Panc1 (cell line): ENCODE measurements at regions not wholly inside any gene's neighbourhood (a gene's known extent, or its start where the extent isn't known, plus 50 kb on each side); places are given as distances from the start of the nearest gene placed in this dataset.

Experiments
- ATAC-seq: fragments of 200-7000 bp; cut with Tn5 transposase; 2 replicates; pipeline ENCODE4 v1.9.1; 2020; ENCODE audit warnings: mild to moderate bottlenecking, moderate library complexity
- BruUV-seq: library from RNA; stranded (reverse); fragments of 400-500 nt; replicated peaks from 2 replicates; lab custom pipeline; 2021; lab: Mats Ljungman, UMichigan
- CTCF ChIA-PET: fragments of 300-600 bp; sonication (Branson Sonifier 250); formaldehyde crosslinking; loops from one replicate; lab custom pipeline; 2022; ENCODE audit warnings: antibody characterized with exemption; lab: Charles Lee
- POLR2A ChIA-PET: fragments of 300-600 bp; sonication (Branson Sonifier 250); formaldehyde crosslinking; loops from one replicate; lab custom pipeline; 2022; ENCODE audit warnings: antibody characterized with exemption; lab: Charles Lee
- DNase-seq: peaks from one replicate; pipeline ENCODE4 v3.0.0-alpha.2; 2010; ENCODE audit warnings: low read depth, low spot score
- H3K27ac ChIP-seq: 2 replicates; pipeline ENCODE4 v1.5.1; 2011; ENCODE audit warnings: mild to moderate bottlenecking, low read length, inconsistent platforms
- H3K27me3 ChIP-seq: fragments of 200-500 bp; sonication (Bioruptor generic); 2 replicates; pipeline ENCODE4 v1.6.0; 2014; ENCODE audit warnings: low read length, inconsistent platforms; ENCODE audit not compliant: control insufficient read depth, insufficient read depth
- H3K36me3 ChIP-seq: fragments of 200-500 bp; sonication (Bioruptor generic); 2 replicates; pipeline ENCODE4 v1.5.1; 2014; ENCODE audit warnings: inconsistent platforms, mild to moderate bottlenecking, low read length, moderate library complexity; ENCODE audit not compliant: control insufficient read depth, insufficient read depth
- H3K4me1 ChIP-seq: 2 replicates; pipeline ENCODE4 v1.5.1; 2011; ENCODE audit warnings: inconsistent platforms, mild to moderate bottlenecking, low read length, moderate library complexity; ENCODE audit not compliant: control insufficient read depth, insufficient read depth
- H3K4me3 ChIP-seq, 2 experiments: 2 replicates each; pipeline ENCODE4 v1.5.1; 2011 to 2012; ENCODE audit warnings: low read depth in 2 of 2, low read length in 2 of 2, mild to moderate bottlenecking in 2 of 2, inconsistent platforms in 1 of 2, moderate library complexity in 1 of 2
- H3K9me3 ChIP-seq: fragments of 200-500 bp; sonication (Bioruptor generic); 2 replicates; pipeline ENCODE4 v1.5.1; 2014; ENCODE audit warnings: low read depth, mild to moderate bottlenecking, inconsistent platforms, low read length, moderate library complexity; ENCODE audit not compliant: control insufficient read depth, insufficient read depth
- POLR2AphosphoS5 ChIP-seq: IDR thresholded peaks from 2 replicates; pipeline ENCODE4 v1.6.1; 2012; ENCODE audit warnings: mild to moderate bottlenecking, low read depth, low read length, moderate library complexity
- SIN3A ChIP-seq: IDR thresholded peaks from 2 replicates; pipeline ENCODE4 v1.6.1; 2012; ENCODE audit warnings: low read depth, mild to moderate bottlenecking, low read length, moderate library complexity, borderline replicate concordance; ENCODE audit not compliant: insufficient read depth
- TCF7L2 ChIP-seq: IDR thresholded peaks from 2 replicates; pipeline ENCODE4 v1.6.1; 2011; ENCODE audit warnings: mild to moderate bottlenecking, low read depth, low read length, inconsistent platforms
- in situ Hi-C: cut with HindIII; loops from 2 replicates; pipeline ENCODE4 v1.10.0; 2016; ENCODE audit warnings: low sequenced_read_pairs, low pct_unique_long_range_greater_than_20kb
- intact Hi-C: fragments of 100-400 bp; cut with micrococcal nuclease; formaldehyde crosslinking; loops from one replicate; pipeline ENCODE4 v1.10.0; 2022; ENCODE audit not compliant: unreplicated experiment
- TF ChIP-seq, protein P1 (sequence below), 2 experiments: IDR thresholded peaks; 2 replicates each; pipeline ENCODE4 v1.6.1; 2011 to 2012; ENCODE audit warnings: low read depth in 2 of 2, control low read depth in 1 of 2, low read length in 1 of 2, mild to moderate bottlenecking in 1 of 2, moderate library complexity in 1 of 2; ENCODE audit not compliant: insufficient read depth in 1 of 2
- TF ChIP-seq, protein P2 (sequence below): fragments of 450-650 bp; IDR thresholded peaks from 2 replicates; pipeline ENCODE4 v1.5.1; 2017; ENCODE audit warnings: mild to moderate bottlenecking

DNA sequence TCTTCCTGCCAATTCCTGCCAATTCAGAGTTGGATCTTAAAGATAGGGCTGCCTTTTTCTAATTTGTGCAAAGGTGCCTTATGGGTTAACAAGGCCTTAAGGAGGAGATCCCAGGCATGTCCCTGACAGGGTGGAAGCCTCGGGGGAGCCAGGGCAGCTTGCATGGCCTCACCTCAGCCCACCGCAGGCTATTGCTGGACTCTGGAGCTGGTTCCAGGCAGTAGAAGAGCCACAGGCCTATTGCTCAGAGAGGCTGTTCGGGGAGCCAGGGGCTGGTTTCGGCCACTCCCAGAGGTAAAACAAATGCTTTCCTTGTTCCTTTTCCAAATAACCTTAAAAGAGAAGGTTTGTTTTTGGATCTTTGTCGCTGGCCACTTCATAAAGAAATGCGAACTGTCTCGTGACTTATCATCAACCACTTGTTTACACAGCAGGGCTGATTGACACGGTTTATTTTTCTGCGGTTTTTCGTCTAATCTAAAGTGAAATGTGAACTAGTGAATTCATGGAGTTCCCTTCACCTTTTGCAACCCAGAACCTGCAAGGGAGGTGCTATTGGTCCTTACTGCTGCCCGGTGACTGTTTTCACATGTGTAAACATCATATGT is 108.6 kb downstream of the APOB start:
- Histone ChIP-seq H3K4me1 (no peaks in the 10 kb centered on the region), H3K27me3 (peaks cover 2% of the 10 kb centered on the region; the same call in 1 of the 2 replicates), H3K36me3 (no peaks in the 10 kb centered on the region), H3K4me3 (no peak overlapping the region), H3K27ac (no peak overlapping the region), H3K9me3 (no peaks in the 10 kb centered on the region)
- CTCF ChIA-PET = no interaction called here
- intact Hi-C loops (no loop called here), in situ Hi-C loops (no loop called here)
- POLR2A ChIA-PET = no interaction called here
- no TSS peak for BruUV-seq
- TF ChIP-seq, protein P1, sequence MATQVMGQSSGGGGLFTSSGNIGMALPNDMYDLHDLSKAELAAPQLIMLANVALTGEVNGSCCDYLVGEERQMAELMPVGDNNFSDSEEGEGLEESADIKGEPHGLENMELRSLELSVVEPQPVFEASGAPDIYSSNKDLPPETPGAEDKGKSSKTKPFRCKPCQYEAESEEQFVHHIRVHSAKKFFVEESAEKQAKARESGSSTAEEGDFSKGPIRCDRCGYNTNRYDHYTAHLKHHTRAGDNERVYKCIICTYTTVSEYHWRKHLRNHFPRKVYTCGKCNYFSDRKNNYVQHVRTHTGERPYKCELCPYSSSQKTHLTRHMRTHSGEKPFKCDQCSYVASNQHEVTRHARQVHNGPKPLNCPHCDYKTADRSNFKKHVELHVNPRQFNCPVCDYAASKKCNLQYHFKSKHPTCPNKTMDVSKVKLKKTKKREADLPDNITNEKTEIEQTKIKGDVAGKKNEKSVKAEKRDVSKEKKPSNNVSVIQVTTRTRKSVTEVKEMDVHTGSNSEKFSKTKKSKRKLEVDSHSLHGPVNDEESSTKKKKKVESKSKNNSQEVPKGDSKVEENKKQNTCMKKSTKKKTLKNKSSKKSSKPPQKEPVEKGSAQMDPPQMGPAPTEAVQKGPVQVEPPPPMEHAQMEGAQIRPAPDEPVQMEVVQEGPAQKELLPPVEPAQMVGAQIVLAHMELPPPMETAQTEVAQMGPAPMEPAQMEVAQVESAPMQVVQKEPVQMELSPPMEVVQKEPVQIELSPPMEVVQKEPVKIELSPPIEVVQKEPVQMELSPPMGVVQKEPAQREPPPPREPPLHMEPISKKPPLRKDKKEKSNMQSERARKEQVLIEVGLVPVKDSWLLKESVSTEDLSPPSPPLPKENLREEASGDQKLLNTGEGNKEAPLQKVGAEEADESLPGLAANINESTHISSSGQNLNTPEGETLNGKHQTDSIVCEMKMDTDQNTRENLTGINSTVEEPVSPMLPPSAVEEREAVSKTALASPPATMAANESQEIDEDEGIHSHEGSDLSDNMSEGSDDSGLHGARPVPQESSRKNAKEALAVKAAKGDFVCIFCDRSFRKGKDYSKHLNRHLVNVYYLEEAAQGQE (IDR thresholded peaks at IDR 0.05; ENCODE audit: insufficient read depth in 1 of 2, low read depth in 2 of 2, low read length in 1 of 2) = no peak
- no peak for TF ChIP-seq SIN3A
- TF ChIP-seq TCF7L2 = no peak
- TF ChIP-seq POLR2AphosphoS5 = no peak
- TF ChIP-seq, protein P2, sequence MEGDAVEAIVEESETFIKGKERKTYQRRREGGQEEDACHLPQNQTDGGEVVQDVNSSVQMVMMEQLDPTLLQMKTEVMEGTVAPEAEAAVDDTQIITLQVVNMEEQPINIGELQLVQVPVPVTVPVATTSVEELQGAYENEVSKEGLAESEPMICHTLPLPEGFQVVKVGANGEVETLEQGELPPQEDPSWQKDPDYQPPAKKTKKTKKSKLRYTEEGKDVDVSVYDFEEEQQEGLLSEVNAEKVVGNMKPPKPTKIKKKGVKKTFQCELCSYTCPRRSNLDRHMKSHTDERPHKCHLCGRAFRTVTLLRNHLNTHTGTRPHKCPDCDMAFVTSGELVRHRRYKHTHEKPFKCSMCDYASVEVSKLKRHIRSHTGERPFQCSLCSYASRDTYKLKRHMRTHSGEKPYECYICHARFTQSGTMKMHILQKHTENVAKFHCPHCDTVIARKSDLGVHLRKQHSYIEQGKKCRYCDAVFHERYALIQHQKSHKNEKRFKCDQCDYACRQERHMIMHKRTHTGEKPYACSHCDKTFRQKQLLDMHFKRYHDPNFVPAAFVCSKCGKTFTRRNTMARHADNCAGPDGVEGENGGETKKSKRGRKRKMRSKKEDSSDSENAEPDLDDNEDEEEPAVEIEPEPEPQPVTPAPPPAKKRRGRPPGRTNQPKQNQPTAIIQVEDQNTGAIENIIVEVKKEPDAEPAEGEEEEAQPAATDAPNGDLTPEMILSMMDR = no peak
- no peak for DNase-seq
- ATAC-seq = no peak

DNA sequence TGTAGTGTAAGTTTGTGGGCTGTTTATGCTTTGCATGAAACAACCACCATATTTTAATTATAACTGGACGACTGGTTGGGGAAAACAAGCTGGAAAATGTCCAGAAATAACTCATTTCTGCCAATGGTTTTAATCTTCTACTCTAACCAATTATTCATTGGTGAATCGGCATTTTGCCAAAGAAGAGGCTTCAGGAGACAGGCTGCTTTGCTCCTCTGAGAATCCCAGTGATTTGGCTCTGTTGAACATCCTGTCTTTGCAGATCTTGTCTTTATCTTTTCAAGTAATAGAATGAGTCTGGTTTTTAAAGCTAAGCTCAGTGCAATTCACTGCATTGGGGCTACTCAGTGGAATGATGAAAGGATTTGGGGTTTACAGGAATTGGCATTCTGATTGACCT is 109.6 kb downstream of the APOB start:
- Histone ChIP-seq H3K27ac (no peak overlapping the region), H3K4me3 (no peak overlapping the region), H3K27me3 (no peaks in the 10 kb centered on the region; the same call in 1 of the 2 replicates), H3K36me3 (no peaks in the 10 kb centered on the region), H3K9me3 (no peaks in the 10 kb centered on the region), H3K4me1 (no peaks in the 10 kb centered on the region)
- no peak for ATAC-seq
- in situ Hi-C loops = no loop called here
- no peak for DNase-seq
- intact Hi-C loops = no loop called here
- TF ChIP-seq, protein P2 = no peak
- no peak for TF ChIP-seq POLR2AphosphoS5
- TF ChIP-seq TCF7L2 = no peak
- no peak for TF ChIP-seq SIN3A
- TF ChIP-seq, protein P1 (IDR thresholded peaks at IDR 0.05; ENCODE audit: insufficient read depth in 1 of 2, low read depth in 2 of 2, low read length in 1 of 2) = no peak
- no TSS peak for BruUV-seq
- POLR2A ChIA-PET = no interaction called here
- CTCF ChIA-PET = no interaction called here
